Osteoblast (primary cell): ENCODE measurements at regions not wholly inside any gene's neighbourhood (a gene's known extent, or its start where the extent isn't known, plus 50 kb on each side); places are given as distances from the start of the nearest gene placed in this dataset.

ENCODE experiments used
- DNase-seq: peaks from one replicate; pipeline ENCODE4 v3.0.0; 2011; ENCODE audit warnings: low spot score, mixed read lengths; ENCODE audit not compliant: insufficient read length; ENCODE audit errors: missing footprints
- H2AFZ ChIP-seq: 2 replicates; pipeline ENCODE4 v1.6.0; 2011; ENCODE audit warnings: mild to moderate bottlenecking, low read length
- H3K27ac ChIP-seq: 2 replicates; pipeline ENCODE4 v1.5.1; 2011; ENCODE audit warnings: mild to moderate bottlenecking, low read depth, low read length, moderate library complexity
- H3K27me3 ChIP-seq: 2 replicates; pipeline ENCODE4 v1.6.0; 2012; ENCODE audit warnings: mild to moderate bottlenecking, control low read depth, inconsistent platforms, low read length, moderate library complexity; ENCODE audit not compliant: insufficient read depth
- H3K36me3 ChIP-seq: 2 replicates; pipeline ENCODE4 v1.5.1; 2011; ENCODE audit warnings: mild to moderate bottlenecking, low read length, control low read depth, moderate library complexity; ENCODE audit not compliant: insufficient read depth
- H3K4me1 ChIP-seq: 2 replicates; pipeline ENCODE4 v1.5.1; 2011; ENCODE audit warnings: mild to moderate bottlenecking, low read length, control low read depth, moderate library complexity; ENCODE audit not compliant: insufficient read depth
- H3K4me2 ChIP-seq: 2 replicates; pipeline ENCODE4 v1.6.0; 2011; ENCODE audit warnings: mild to moderate bottlenecking, low read length; ENCODE audit not compliant: insufficient read depth
- H3K4me3 ChIP-seq: fragments of 200-600 bp; sonication (generic); 3 replicates; pipeline ENCODE4 v1.5.1; 2012; ENCODE audit warnings: mild to moderate bottlenecking, low read length, inconsistent platforms; ENCODE audit not compliant: insufficient read depth
- H3K79me2 ChIP-seq: 2 replicates; pipeline ENCODE4 v1.6.0; 2012; ENCODE audit warnings: mild to moderate bottlenecking, low read length, control low read depth, inconsistent platforms; ENCODE audit not compliant: insufficient read depth
- H3K9me3 ChIP-seq: 2 replicates; pipeline ENCODE4 v1.5.1; 2011; ENCODE audit warnings: low read depth, low read length, control low read depth
- H4K20me1 ChIP-seq: 2 replicates; pipeline ENCODE4 v1.6.0; 2012; ENCODE audit warnings: mild to moderate bottlenecking, low read length, control low read depth; ENCODE audit not compliant: insufficient read depth
- CTCF ChIP-seq: IDR thresholded peaks from 2 replicates; pipeline ENCODE4 v1.5.1; 2011; ENCODE audit warnings: mild to moderate bottlenecking, low read depth, low read length, moderate library complexity; ENCODE audit errors: extremely low read depth

DNA sequence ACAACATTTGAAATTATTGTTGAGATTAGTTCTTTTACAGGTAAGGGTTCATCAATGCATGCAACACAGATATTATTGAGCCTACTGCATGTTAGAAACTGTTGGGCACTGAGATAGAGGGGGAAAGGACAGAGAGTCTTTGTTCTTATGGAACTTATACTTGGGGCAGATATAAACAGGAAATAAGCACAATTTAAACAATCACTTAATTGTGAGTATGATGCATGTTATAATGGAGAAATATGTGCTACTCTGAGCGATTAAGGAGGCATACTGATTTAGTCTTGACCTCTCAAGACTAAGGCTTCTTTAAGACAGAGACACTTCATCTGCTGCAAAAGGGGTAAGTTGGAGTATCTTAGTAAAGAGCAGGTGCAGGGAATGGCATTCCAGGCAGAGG is 593.3 kb downstream of the CCSER2 start:
- H3K36me3 ChIP-seq = no peaks in the 10 kb centered on the region
- no peak overlapping the region for H3K27ac ChIP-seq
- no peak overlapping the region for H2AFZ ChIP-seq
- H3K27me3 ChIP-seq = no peaks in the 10 kb centered on the region
- no peak overlapping the region for H3K4me2 ChIP-seq
- no peaks in the 10 kb centered on the region for H3K4me1 ChIP-seq
- no peak overlapping the region for H3K4me3 ChIP-seq
- no peak for TF ChIP-seq CTCF
- no peaks in the 10 kb centered on the region for H3K79me2 ChIP-seq
- peaks cover 3% of the 10 kb centered on the region for H3K9me3 ChIP-seq
- H4K20me1 ChIP-seq = no peaks in the 10 kb centered on the region
- DNase-seq = no peak

GRCh38 chr10:84924131-84924530 is 595.7 kb downstream of the CCSER2 start:
- Histone ChIP-seq H3K9me3 (peaks cover 3% of the 10 kb centered on the region), H4K20me1 (no peaks in the 10 kb centered on the region), H3K27ac (no peak overlapping the region), H2AFZ (no peak overlapping the region), H3K4me3 (no peak overlapping the region), H3K4me1 (no peaks in the 10 kb centered on the region), H3K79me2 (no peaks in the 10 kb centered on the region), H3K36me3 (no peaks in the 10 kb centered on the region), H3K27me3 (no peaks in the 10 kb centered on the region), H3K4me2 (no peak overlapping the region)
- no peak for DNase-seq
- TF ChIP-seq CTCF = no peak

- Histone ChIP-seq H3K4me1 (no peaks in the 10 kb centered on the region), H3K4me3 (no peak overlapping the region), H3K79me2 (no peaks in the 10 kb centered on the region), H3K36me3 (no peaks in the 10 kb centered on the region), H3K4me2 (no peak overlapping the region), H3K27ac (no peak overlapping the region), H4K20me1 (no peaks in the 10 kb centered on the region), H3K9me3 (peaks cover 3% of the 10 kb centered on the region), H3K27me3 (no peaks in the 10 kb centered on the region), H2AFZ (no peak overlapping the region)
- no peak for DNase-seq
- TF ChIP-seq CTCF = no peak
Observed at GRCh38 chr10:84925495-84925894, 597.1 kb downstream of the CCSER2 start.

DNA sequence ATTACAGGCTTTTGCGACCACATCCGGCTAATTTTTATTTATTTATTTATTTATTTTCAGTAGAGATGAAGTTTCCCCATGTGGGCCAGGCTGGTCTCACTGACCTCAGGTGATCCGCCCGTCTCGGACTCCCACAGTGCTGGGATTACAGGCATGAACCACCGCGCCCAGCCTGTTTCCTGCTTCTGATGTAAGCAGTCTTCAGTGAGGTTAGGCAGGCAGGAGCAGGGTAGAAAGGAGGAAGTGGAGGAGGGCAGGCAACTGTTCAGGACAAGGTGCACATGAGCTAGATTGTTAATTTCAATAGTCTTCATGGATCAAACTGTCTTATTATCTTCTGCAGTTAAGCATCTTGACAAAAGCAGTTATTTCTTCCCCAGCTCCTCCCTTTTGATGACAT is 605.0 kb downstream of the CCSER2 start:
- Histone ChIP-seq H4K20me1 (no peaks in the 10 kb centered on the region), H3K79me2 (no peaks in the 10 kb centered on the region), H3K4me1 (no peaks in the 10 kb centered on the region), H3K27me3 (no peaks in the 10 kb centered on the region), H3K27ac (no peak overlapping the region), H2AFZ (no peak overlapping the region), H3K9me3 (peaks cover 2% of the 10 kb centered on the region), H3K4me2 (no peak overlapping the region), H3K4me3 (no peak overlapping the region), H3K36me3 (no peaks in the 10 kb centered on the region)
- DNase-seq = no peak
- no peak for TF ChIP-seq CTCF
